Ureter (tissue), 1 donor: ENCODE measurements at regions not wholly inside any gene's neighbourhood (a gene's known extent, or its start where the extent isn't known, plus 50 kb on each side); places are given as distances from the start of the nearest gene placed in this dataset.
"Not testable (repeated sequence)": the region's sequence is repeated elsewhere in the genome, so short reads cannot be mapped to it uniquely, and the experiment has no call there.

Source experiments
- DNase-seq: peaks from one replicate; pipeline ENCODE4 v3.0.0-alpha.2; 2020; ENCODE audit warnings: low spot score
- donor health status: DM: yes; HTN: yes; CAD: no.

DNA sequence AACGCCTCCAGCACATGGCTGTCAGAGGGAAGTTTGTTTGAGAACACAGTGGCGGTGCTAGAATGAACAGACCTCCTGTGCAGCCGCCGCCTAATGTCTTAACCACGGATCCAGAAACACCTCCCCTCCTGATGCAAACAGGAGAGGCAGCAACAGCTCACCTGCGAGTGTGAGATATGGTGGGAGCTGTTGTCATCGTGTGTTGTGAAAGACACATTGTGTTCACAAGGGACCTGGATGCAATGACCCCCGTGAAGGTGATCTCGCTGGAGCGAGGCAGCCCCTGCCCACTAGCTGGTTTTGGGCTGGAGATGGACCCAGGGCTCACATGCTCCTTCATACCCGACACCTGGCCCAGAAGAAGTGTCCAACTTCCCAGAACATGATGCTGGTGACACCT is 315.3 kb upstream of the C1orf174 start:
- no peak for DNase-seq

DNA sequence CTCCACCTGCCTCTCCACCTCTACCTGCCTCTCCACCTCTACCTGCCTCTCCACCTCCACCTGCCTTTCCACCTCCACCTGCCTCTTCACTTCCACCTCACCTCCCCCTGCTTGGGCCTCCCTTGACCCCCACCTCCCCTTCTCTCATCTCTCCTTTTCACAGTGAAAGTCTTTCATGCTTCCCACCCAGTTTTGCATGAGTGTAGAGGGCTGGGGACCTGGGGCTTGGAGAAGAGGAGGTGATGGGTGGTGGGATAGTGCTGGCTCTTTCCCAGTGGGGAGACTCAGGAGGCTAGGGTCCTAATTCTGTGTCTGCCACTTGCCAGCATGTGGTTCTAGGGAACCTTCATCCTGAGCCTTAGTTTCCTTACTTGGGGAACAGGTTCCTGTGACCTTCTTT is 316.2 kb upstream of the C1orf174 start:
- DNase-seq: no peak

DNA sequence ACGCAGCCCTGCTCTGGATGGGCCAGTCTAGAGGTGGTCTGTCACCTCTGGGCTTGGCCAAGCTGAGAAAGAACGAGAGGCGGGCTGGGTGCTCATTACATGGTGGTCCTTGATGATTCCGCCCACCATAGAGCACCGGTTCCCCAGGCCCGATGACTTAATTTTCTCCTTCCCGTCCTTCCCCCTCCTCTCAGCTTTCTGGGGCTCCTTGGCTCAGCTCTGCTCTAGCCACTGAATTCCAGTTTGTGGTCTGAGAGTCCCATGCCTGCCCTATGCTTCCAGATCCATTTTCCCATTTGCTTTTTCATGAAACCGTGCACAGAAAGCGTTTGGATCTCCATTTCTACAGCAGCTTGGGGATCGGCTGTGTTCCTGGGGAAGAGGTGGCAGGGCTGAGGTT is 318.5 kb upstream of the C1orf174 start:
- DNase-seq: no peak

DNA sequence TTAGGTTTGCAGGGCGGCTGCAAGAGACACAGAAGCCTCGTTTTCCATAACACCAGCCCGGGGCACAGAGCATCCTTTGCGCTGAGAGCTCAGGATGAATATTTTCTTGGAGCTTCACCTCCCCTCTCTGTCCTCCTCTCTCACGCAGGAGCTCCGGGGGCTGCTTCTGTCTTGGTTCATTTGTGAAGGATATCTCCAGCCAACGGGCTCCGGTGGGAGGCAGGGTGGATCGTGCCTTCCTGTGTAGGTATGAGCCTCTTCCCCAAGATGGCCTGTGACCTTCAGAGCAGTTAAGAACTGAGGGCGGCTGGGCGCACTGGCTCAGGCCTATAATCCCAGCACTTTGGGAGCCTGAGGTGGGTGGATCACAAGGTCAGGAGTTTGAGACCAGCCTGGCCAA is 319.0 kb upstream of the C1orf174 start:
- no peak for DNase-seq

DNA sequence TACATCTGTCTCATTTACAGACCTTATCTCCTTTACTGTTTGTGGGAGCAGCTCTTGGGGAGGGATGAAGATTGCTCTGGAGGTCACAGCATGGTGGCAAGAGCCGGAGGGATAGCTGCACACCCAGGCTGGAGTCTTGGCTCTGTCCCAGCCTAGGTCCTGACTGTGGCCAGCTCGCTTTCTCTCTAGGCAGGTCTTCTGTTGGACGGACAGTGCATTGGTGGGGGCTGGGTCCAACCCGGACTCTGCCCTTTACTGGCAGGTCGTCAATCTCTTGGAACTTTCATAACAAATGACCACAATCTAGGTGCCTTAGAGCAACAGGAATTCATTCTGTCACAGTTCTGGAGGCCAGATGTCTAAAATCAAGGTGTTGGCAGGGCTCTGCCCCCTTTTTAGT is 319.8 kb upstream of the C1orf174 start:
- no peak for DNase-seq

DNA sequence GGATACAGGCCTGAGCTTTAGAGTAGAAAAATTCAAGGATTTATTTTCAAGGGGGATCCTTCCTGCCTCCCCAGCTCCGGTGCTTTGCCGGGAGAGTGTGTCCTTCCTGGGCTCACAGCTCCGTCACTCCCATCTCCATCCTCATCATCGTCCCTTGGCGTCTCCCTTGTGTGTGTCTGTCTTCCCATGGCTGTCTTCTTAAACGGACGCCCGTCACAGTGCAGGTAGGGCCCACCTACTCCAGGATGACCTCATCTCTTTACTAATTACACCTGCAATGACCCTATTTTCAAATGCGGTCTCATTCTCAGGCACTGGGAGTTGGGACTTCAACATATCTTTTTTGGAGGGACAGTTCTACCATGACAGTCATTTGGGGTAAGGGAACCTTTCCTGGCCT is 320.3 kb upstream of the C1orf174 start:
- DNase-seq: no peak

DNA sequence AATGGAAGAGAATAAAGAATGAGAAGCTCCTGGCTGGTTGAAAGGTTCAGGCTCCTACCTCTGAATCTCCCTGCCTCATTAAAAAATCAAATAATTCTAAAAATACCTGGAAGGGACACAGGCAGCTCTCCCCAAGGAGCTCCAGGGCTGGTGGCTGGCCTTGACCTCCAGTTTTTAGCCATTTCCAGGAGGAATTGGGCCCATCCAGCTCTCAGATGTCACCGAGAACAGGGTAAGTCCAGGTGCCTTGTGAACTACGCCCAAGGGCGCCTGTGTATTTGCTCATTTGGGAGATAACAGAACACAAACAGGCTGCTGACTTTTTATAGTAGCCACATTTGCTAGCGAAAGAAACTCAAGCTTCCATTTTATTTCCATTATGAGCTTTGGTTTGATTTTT is 321.0 kb upstream of the C1orf174 start:
- DNase-seq: no peak

DNA sequence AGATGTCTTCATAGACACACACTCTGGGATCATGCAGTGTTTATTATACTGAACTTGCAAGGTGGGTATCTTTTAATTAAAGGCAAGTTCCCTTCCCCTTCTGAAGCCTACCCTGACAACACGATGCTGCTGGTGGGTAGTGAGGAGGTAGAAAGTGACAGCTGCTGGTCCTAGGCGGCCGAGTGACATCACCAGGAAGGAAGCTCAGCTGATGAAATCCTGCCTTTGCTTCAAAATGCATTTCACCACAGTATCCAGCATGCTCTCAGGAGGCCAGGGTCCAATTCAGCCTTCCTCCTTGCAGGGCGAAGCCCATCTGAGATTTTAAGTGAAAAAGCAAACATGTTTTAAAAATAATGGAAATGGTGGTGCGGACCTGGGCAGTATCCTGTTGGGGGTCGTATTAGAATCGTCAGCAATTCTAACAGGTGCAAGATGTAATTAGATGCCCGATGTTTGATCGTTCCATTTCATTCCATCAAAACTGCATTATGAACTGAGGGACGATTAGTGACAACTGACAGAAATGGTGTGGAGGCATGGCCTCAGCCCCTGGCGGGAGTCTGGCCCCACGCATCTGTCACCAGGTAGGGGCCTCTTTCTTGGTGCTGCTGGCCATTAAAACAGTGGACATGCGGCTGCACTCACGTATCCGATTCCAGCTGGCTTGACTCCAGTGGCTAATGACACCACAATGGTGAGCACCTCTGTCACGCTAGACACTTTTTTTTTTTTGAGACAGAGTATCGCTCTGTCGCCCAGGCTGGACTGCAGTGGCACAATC is 324.8 kb upstream of the C1orf174 start:
- DNase-seq: no peak

DNA sequence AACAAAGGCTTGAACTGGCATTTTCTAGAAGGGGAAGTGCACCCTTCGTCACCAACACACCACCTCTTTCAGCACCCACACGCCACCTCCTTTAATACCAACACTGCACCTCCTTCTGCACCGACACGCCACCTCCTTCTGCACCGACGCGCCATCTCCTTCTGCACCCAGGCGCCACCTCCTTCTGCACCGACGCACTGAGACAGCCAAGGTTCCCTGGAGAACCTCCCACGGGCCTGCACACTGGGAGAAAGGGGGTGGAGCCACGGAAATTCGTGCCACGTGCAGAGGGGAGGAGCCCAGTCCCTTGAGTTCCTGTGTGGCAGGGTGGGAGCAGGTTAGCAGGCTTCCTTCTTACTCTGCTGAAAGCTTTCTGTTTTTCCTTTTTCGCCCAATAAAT is 327.9 kb upstream of the C1orf174 start:
- DNase-seq: no peak

DNA sequence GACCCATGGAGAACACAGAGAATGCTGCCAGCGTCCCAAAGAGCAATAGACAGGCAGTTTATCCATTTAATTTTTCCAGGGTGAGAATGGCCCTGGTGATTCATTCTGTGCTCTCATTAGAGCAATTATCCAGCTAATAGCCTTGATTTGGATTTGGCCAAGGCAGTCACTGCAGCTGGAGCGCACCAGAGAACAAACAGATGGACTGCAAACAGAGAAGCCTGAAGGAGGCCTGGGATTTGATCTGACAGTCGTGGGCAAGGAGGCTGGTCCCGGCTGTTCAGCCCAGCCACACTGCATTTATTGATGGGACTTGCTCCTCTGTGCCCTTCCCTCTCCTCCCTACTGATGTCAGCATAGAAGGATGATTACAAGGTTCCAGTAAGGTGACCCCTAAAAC is 353.9 kb upstream of the C1orf174 start:
- no peak for DNase-seq

DNA sequence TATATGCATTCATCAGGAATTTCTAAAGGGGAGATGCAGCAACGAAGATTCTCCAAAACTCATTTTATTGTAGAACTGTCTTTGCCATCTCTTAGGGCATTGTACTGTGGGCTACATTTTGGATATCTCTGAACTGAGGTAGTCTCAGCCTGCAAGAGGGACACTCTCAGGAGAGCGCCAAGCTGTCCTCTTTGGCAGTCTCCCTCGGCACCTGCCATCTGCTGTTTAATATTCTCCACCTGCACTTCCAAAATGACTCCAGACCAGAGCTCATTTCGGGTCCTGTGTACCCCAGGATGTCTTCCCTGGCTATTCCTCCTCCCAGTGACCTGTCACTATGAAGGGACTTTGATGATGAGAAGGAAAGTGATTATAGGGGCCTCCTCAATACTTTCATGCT is 356.3 kb upstream of the C1orf174 start:
- DNase-seq: no peak

DNA sequence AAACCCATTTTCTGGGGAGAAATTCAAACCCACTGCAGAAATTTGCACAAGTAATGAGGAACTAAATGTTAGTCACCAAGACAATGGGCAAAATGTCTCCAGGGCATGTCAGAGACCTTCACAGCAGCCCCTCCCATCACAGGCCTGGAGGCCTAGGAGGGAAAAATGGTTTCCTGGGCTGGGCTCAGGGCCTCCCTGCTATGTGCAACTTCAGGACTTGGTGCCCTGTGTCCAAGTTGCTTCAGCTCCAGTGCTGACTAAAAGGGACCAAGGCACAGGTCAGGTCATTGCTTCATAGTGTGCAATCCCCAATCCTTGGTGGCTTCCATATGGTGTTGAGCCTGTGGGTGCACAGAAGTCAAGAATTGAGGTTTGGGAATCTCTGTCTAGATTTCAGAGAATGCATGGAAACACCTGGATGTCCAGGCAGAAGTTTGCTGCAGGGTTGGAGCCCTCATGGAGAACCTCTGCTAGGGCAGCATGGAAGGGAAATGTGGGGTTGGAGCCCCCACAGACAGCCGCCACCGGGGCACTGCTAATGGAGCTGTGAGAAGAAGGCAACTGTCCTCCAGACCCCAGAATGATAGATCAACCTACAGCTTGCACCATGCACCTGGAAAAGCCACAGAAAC is 358.2 kb upstream of the C1orf174 start:
- DNase-seq: not testable (repeated sequence)

DNA sequence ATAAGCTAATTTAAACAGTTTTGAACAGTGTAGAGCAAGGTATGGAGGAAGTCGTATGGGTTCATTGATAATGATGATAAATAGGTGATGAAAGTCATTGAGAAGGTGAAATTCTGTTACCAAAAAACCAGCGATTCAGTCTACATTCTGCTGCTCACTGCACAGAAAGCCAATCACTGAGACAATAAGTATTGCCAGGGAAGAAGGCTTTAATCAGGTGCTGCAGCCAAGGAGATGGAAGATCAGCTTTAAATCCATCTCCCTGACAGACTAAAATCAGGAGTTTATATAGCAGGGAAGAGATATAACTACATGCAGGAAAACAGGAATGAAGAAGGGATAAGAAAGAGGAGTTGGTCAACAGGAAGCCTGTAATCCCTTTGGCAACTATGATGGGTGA is 361.3 kb upstream of the C1orf174 start:
- no peak for DNase-seq

DNA sequence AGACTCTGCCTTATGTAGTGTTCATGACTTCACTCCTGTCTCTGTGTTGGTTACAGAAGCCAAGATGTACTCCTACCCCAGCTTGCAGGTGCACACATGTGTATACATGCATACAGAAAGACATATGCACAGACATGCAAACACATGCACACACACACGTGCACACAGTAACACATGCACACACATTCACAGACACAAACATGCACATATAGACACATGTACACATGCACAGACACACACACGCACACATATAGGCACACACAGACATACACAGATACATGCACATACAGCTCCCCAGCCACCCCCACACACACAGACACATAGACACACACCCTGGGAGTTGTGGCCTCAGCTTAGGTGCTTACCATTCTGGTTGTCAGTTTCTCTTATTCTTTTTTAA is 362.6 kb upstream of the C1orf174 start:
- DNase-seq: no peak

DNA sequence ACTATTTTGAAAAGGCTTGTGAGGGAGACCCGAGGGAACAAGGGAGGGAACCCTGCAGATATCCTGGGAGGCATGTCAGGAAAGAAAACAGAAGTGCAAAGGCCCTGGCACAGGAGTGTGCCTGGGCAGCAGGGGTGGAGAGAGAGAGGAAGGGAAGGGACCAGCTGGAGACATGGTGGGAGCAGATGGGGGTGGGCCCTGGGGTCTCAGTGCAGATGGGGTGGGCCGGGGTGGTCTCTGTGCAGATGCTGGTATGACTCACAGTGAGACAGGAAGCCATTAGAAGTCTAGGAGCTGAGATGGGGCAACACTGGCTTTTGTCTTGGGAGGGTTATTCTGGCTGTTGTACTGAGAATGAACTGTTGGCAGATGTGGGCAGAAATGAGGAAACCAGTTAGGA is 363.6 kb upstream of the C1orf174 start:
- DNase-seq: no peak

DNA sequence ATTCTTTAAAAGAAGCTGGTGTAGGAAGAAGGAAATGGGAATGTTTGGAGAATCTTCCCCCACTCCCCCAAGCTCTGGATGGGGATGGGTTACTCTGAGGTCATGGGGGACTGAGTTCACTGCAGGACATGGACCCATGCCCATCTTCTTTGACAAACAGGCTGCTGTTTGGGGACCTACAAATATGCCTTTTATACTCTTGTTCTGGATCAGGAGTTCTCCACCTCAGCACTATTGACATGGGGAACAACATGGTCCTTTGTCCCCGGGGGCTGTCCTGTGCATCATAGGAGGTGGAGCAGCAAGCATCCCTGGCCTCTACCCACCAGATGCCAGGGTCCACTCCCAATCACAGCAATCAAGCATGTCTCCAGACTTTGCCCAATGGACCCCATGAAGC is 365.8 kb upstream of the C1orf174 start:
- DNase-seq: no peak

DNA sequence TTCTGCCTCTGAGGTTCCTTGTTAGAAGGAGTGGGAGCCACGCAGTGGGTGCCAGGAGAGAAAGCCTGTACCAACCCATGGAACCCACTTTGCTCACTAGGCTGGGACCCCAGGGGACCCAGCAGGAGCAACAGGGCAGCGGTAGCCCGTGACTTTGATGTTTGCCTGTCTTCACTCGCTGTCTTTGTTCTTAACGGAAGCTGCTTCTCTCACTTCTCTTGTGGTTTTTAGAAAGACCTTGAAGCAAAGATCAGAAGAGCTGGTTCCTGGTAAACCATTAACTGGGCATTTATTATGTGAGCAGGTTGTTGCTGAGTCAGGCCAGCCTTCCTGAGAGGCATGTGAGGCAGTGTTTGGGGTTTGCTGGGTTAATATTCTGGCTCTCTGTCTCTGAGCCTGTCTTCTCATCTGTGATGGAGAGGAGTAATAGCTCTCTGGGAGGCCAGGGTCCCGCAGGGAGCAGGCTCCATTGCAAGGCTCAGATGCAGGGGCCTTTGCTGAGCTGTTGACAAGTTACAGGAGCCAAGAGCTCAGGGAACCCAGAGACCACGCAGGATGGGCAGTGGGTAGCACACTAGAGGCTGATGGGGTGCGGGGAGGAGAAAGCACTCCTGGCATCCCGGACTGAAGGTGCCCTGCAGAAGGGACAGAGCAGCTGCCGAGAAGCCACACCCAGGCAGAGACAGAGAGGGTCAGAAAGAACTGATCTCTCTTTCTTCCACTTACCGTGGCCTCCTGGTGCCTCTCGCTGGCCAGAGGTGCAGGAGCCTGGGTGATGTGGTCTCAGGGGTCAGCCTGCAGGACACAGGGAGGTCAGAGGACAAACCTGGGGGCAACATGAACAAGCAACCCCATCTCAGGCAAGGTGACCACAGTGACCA is 367.5 kb upstream of the C1orf174 start:
- no peak for DNase-seq

DNA sequence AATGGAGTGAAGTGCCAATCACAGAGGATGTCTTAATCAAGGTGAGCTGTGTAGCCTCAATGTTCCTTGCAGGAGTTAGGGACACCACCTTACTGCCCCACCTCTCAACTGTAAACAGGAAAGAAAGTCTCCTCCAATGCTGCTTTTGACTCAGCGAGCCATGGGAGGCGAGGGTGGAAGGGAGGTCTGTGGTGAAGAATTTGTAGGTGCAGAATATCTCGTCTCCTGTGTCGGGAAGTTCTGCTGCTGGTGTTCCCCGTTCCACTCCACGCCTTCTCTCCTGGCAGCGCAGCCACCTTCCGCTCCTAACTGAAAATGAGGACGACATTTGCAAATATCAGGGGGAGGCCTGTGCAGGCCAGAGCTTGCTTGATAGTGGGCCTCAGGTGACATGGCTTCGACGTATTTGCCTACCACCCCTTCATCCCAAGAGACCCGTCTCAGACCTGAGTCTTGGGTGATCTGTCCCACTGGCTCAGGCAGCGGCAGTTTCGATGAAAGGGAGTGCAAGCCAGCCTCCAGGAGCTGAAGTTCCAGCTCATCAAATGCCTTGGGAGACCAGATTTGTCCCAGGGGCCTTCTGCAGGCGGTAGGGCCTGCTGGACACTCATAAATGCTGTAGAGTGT is 368.3 kb upstream of the C1orf174 start:
- no peak for DNase-seq

DNA sequence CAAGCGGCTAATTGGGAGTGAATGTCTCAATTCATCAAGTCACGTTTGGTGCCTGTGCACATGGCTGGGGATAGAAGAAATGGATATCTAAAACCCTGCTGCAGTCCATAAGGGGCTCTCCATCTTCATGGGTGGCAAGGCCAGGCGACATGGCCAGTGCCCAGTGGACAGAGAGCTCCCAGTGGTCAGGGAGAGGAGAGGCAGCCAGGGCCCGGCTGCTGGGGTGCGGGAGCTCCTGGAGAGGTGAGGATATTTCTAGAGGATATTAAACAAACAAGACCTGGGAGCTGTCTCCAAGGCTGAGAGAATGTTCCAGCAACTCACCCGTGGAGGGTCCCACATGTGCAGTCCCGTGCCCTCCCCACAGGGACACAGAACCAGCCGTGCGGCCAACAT is 368.8 kb upstream of the C1orf174 start:
- DNase-seq: no peak

DNA sequence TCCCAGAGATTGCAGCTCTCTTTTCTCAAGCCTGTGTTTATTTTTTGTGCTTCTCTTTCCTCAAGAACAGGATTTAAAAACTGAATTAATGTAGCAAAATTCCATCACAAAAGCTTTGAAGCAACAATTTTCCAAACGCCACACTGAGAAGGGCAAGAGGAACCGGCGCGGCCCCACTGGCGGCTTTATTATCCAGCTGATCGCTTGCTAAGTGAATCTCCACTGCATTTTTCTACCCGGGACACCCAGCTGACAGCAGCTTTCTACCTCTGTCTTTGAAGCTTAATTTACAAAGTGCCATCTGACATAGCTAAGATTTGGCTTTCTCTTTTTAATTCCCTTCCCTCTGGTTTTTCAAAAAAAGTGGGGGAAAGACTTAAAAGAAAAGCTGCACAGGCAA is 369.3 kb upstream of the C1orf174 start:
- DNase-seq: no peak

DNA sequence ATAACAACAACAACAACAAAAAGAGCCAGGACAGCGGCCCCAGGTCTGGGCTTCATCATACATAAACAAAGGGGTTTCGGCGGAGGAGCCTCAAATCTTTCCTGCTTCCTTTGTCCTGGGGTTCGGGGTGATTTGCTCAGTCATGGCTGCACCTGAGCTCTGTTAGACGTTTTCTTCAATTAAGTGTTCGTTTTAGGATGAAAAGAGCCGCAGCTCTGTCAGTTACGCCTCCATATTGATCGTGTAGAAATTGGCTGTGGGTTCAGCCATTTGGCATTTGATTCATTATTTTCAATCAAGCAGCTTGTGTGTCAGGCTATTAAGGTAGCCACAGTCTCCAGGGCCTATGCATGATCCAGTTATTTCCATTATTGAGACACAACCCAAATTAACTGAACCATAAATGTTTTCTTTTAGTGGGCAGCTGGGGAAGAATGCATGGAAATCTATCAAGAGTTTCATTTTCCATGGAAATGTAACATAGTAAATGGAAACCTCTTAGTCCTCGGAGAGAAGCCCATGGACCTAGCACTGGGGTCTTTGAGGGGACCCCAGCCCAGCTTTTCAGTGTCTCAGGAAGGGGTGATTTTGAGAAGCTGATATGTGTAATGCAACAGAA is 370.0 kb upstream of the C1orf174 start:
- no peak for DNase-seq
